C4-2B (cell line): ENCODE measurements at regions not wholly inside any gene's neighbourhood (a gene's known extent, or its start where the extent isn't known, plus 50 kb on each side); places are given as distances from the start of the nearest gene placed in this dataset.
A peak's percentile ranks its signal among the peaks of the same experiment; 100 is the strongest.

Experiments
- H3K27ac ChIP-seq: fragments of 450-650 bp; 2 replicates; pipeline ENCODE4 v1.5.1; 2017
- CTCF ChIP-seq: fragments of 450-650 bp; conservative IDR thresholded peaks from 2 replicates; pipeline ENCODE4 v1.5.1; 2017; ENCODE audit warnings: mild to moderate bottlenecking
- ZFX ChIP-seq: fragments of 450-650 bp; IDR thresholded peaks from 2 replicates; pipeline ENCODE4 v1.6.1; 2017

GRCh38 chr5:148733601-148734438 lies 79.5 kb upstream of the HTR4 start:
- no peak overlapping the region; the same call in 1 of the 2 replicates for H3K27ac ChIP-seq
- peak; percentile 80 for TF ChIP-seq CTCF
- no peak for TF ChIP-seq ZFX

GRCh38 chr5:148734518-148734917 lies 80.2 kb upstream of the HTR4 start:
- H3K27ac ChIP-seq, result no peak overlapping the region
- TF ChIP-seq ZFX (no peak), CTCF (no peak)

GRCh38 chr5:148735301-148735835 lies 81.0 kb upstream of the HTR4 start:
- peak overlapping the region; percentile 50; the same call in 1 of the 2 replicates for H3K27ac ChIP-seq
- TF ChIP-seq ZFX (no peak), CTCF (no peak)

GRCh38 chr5:148739023-148739422 lies 84.7 kb upstream of the HTR4 start:
- no peak overlapping the region; the same call in 1 of the 2 replicates for H3K27ac ChIP-seq
- no peak for TF ChIP-seq ZFX
- TF ChIP-seq CTCF, result no peak

GRCh38 chr5:148739524-148739923 lies 85.2 kb upstream of the HTR4 start:
- no peak overlapping the region; the same call in 1 of the 2 replicates for H3K27ac ChIP-seq
- TF ChIP-seq CTCF (no peak), ZFX (no peak)

- no peak overlapping the region; the same call in 1 of the 2 replicates for H3K27ac ChIP-seq
- TF ChIP-seq CTCF, result no peak
- TF ChIP-seq ZFX, result no peak
These were observed 85.9 kb upstream of the HTR4 start for GRCh38 chr5:148740079-148740858.
